IMR-90 (cell line): ENCODE measurements at regions not wholly inside any gene's neighbourhood (a gene's known extent, or its start where the extent isn't known, plus 50 kb on each side); places are given as distances from the start of the nearest gene placed in this dataset.

Source experiments
- ATAC-seq: fragments of 200-7000 bp; cut with Tn5 transposase; 2 replicates; pipeline ENCODE4 v1.9.1; 2020; ENCODE audit warnings: low read depth, mild to moderate bottlenecking, moderate library complexity
- BruUV-seq: library from RNA; stranded (reverse); fragments of 400-500 nt; replicated peaks from 2 replicates; lab custom pipeline; 2021; lab: Mats Ljungman, UMichigan
- CTCF ChIA-PET: fragments of 300-600 bp; formaldehyde crosslinking; extraction: SDS; loops from one replicate; lab custom pipeline; 2021; ENCODE audit warnings: antibody characterized with exemption; lab: Yijun Ruan, JAX
- POLR2A ChIA-PET: fragments of 300-600 bp; sonication (Branson Sonifier 250); formaldehyde crosslinking; loops from one replicate; lab custom pipeline; 2022; ENCODE audit warnings: antibody characterized with exemption; ENCODE audit not compliant: unreplicated experiment; lab: Charles Lee
- DNase-seq: peaks from one replicate; pipeline ENCODE4 v3.0.0; 2013
- H2AFZ ChIP-seq: replicated peaks from 2 replicates; pipeline ENCODE3; 2013; ENCODE audit warnings: low read length, mild to moderate bottlenecking; ENCODE audit not compliant: poor library complexity
- H2AK5ac ChIP-seq: 2 replicates; pipeline ENCODE4 v1.6.1; 2013; ENCODE audit warnings: low read depth, low read length, inconsistent platforms
- H2AK9ac ChIP-seq: replicated peaks from 2 replicates; pipeline ENCODE3; 2013; ENCODE audit warnings: mild to moderate bottlenecking, low read depth, low read length, moderate library complexity; ENCODE audit not compliant: poor library complexity
- H2BK120ac ChIP-seq: 2 replicates; pipeline ENCODE4 v1.6.1; 2013; ENCODE audit warnings: low read depth, low read length, inconsistent platforms
- H2BK15ac ChIP-seq: 3 replicates; pipeline ENCODE4 v1.6.1; 2013; ENCODE audit warnings: low read depth, low read length, inconsistent platforms
- H2BK20ac ChIP-seq: 2 replicates; pipeline ENCODE4 v1.6.1; 2013; ENCODE audit warnings: low read depth, mild to moderate bottlenecking, inconsistent platforms, low read length, moderate library complexity
- H2BK5ac ChIP-seq: 2 replicates; pipeline ENCODE4 v1.6.1; 2013; ENCODE audit warnings: mild to moderate bottlenecking, low read depth, low read length, inconsistent platforms; ENCODE audit not compliant: poor library complexity, severe bottlenecking
- H3K14ac ChIP-seq: replicated peaks from 2 replicates; pipeline ENCODE4 v1.6.1; 2013; ENCODE audit warnings: low read depth, low read length, inconsistent platforms
- H3K18ac ChIP-seq: 2 replicates; pipeline ENCODE4 v1.6.1; 2013; ENCODE audit warnings: low read depth, low read length, control low read depth
- H3K23ac ChIP-seq: 2 replicates; pipeline ENCODE4 v1.6.1; 2013; ENCODE audit warnings: low read depth, low read length, inconsistent platforms
- H3K27ac ChIP-seq: 2 replicates; pipeline ENCODE4 v1.5.1; 2013; ENCODE audit warnings: mild to moderate bottlenecking, control low read depth, low read length; ENCODE audit not compliant: insufficient read depth
- H3K27me3 ChIP-seq: 2 replicates; pipeline ENCODE4 v1.6.1; 2013; ENCODE audit warnings: low read length; ENCODE audit not compliant: control insufficient read depth, insufficient read depth
- H3K36me3 ChIP-seq: 2 replicates; pipeline ENCODE4 v1.6.1; 2013; ENCODE audit warnings: low read length, mixed read lengths; ENCODE audit not compliant: control insufficient read depth, insufficient read depth
- H3K4ac ChIP-seq: 2 replicates; pipeline ENCODE4 v1.6.1; 2013; ENCODE audit warnings: low read depth, low read length, inconsistent platforms
- H3K4me1 ChIP-seq: 2 replicates; pipeline ENCODE4 v1.6.1; 2013; ENCODE audit warnings: low read length, mixed read lengths; ENCODE audit not compliant: control insufficient read depth, insufficient read depth
- H3K4me2 ChIP-seq: 2 replicates; pipeline ENCODE4 v1.6.1; 2013; ENCODE audit warnings: low read depth, mild to moderate bottlenecking, control low read depth, low read length, moderate library complexity
- H3K4me3 ChIP-seq: 2 replicates; pipeline ENCODE4 v1.5.1; 2013; ENCODE audit warnings: low read depth, mild to moderate bottlenecking, control low read depth, low read length, moderate library complexity; ENCODE audit not compliant: insufficient read depth
- H3K56ac ChIP-seq: 2 replicates; pipeline ENCODE4 v1.6.1; 2013; ENCODE audit warnings: low read length, inconsistent platforms; ENCODE audit not compliant: insufficient read depth; ENCODE audit errors: extremely low read depth
- H3K79me1 ChIP-seq, 2 experiments: 2 replicates each; pipeline ENCODE4 v1.6.1; 2013; ENCODE audit warnings: low read length in 2 of 2, inconsistent platforms in 1 of 2, low read depth in 1 of 2
- H3K9ac ChIP-seq: 2 replicates; pipeline ENCODE4 v1.6.1; 2013; ENCODE audit warnings: low read depth, low read length, control low read depth
- H3K9me1 ChIP-seq: 2 replicates; pipeline ENCODE4 v1.6.1; 2013; ENCODE audit warnings: low read length, inconsistent platforms; ENCODE audit not compliant: insufficient read depth
- H3K9me3 ChIP-seq: 2 replicates; pipeline ENCODE4 v1.6.1; 2013; ENCODE audit warnings: low read length; ENCODE audit not compliant: control insufficient read depth, insufficient read depth
- H4K20me1 ChIP-seq: 2 replicates; pipeline ENCODE4 v1.6.1; 2013; ENCODE audit warnings: low read length, inconsistent platforms; ENCODE audit not compliant: insufficient read depth
- H4K5ac ChIP-seq: 2 replicates; pipeline ENCODE4 v1.6.1; 2013; ENCODE audit warnings: mild to moderate bottlenecking, low read depth, low read length, control low read depth
- H4K8ac ChIP-seq, 2 experiments: 2 replicates each; pipeline ENCODE4 v1.6.1; 2013; ENCODE audit warnings: low read depth in 2 of 2, low read length in 2 of 2, control low read depth in 1 of 2, inconsistent platforms in 1 of 2
- H4K91ac ChIP-seq: 2 replicates; pipeline ENCODE4 v1.6.1; 2013; ENCODE audit warnings: low read depth, low read length, inconsistent platforms; ENCODE audit not compliant: insufficient read depth
- BHLHE40 ChIP-seq: fragments of 150-350 bp; IDR thresholded peaks from 2 replicates; pipeline ENCODE4 v1.6.1; 2016; ENCODE audit warnings: mild to moderate bottlenecking, low read depth, low read length
- CEBPB ChIP-seq: IDR thresholded peaks from 2 replicates; pipeline ENCODE4 v1.6.1; 2012; ENCODE audit warnings: low read depth, low read length, improper control_type of control experiment
- CHD1 ChIP-seq: IDR thresholded peaks from 2 replicates; pipeline ENCODE4 v1.6.1; 2012; ENCODE audit warnings: low read depth, low read length, improper control_type of control experiment
- CTCF ChIP-seq: conservative IDR thresholded peaks from 2 replicates; pipeline ENCODE4 v1.5.1; 2012; ENCODE audit warnings: mild to moderate bottlenecking, low read depth, low read length, improper control_type of control experiment
- FOS ChIP-seq: fragments of 150-350 bp; IDR thresholded peaks from 2 replicates; pipeline ENCODE4 v1.6.1; 2016; ENCODE audit warnings: low read depth, low read length
- MXI1 ChIP-seq: IDR thresholded peaks from 2 replicates; pipeline ENCODE4 v1.6.1; 2012; ENCODE audit warnings: low read depth, mild to moderate bottlenecking, low read length, moderate library complexity, borderline replicate concordance
- POLR2A ChIP-seq: IDR thresholded peaks from 2 replicates; pipeline ENCODE4 v1.6.1; 2012; ENCODE audit warnings: mild to moderate bottlenecking, low read depth, low read length
- RFX5 ChIP-seq: IDR thresholded peaks from 2 replicates; pipeline ENCODE4 v1.8.0; 2012; ENCODE audit warnings: low read depth, mild to moderate bottlenecking, low read length, moderate library complexity
- USF2 ChIP-seq: fragments of 150-350 bp; IDR thresholded peaks from 2 replicates; pipeline ENCODE4 v1.6.1; 2017; ENCODE audit warnings: mild to moderate bottlenecking, antibody characterized with exemption, low read length, low read depth
- WGBS, 2 experiments: methylation state at CpG; one replicate each; pipeline versions ENCODE4 v1.1.5 to v1.1.7; 2013; ENCODE audit warnings: missing lambda C conversion rate in 2 of 2; ENCODE audit not compliant: insufficient read length in 1 of 2; ENCODE audit errors: extremely low coverage in 2 of 2; 5-methylcytosine and 5-hydroxymethylcytosine counted together
- dilution Hi-C: fragments of 300-500 bp; cut with HindIII; formaldehyde crosslinking; loops from one replicate; pipeline ENCODE4 v1.14.3; 2018; ENCODE audit warnings: low sequenced_read_pairs; ENCODE audit not compliant: unreplicated experiment
- in situ Hi-C: fragments of 300-500 bp; cut with MboI; formaldehyde crosslinking; loops from 3 replicates; pipeline ENCODE4 v1.14.3; 2019; ENCODE audit warnings: low sequenced_read_pairs, inconsistent platforms, mixed read lengths
- intact Hi-C: fragments of 100-400 bp; cut with micrococcal nuclease; formaldehyde crosslinking; loops from 2 replicates; pipeline ENCODE4 v1.10.0; 2022

- no peak overlapping the region for H2BK5ac ChIP-seq
- H3K56ac ChIP-seq, result no peak overlapping the region
- in situ Hi-C loops (no loop called here), dilution Hi-C loops (no loop called here), intact Hi-C loops (no loop called here)
- no peak overlapping the region for H3K18ac ChIP-seq
- no peaks in the 10 kb centered on the region for H3K9me1 ChIP-seq
- no peaks in the 10 kb centered on the region for H4K20me1 ChIP-seq
- no peak overlapping the region for H2BK120ac ChIP-seq
- H3K14ac ChIP-seq, result no peak overlapping the region
- POLR2A ChIA-PET, result no interaction called here
- H4K91ac ChIP-seq, result no peak overlapping the region
- no peaks in the 10 kb centered on the region for H3K79me1 ChIP-seq
- no peak overlapping the region for H2AFZ ChIP-seq
- no peak overlapping the region for H3K27ac ChIP-seq
- H3K9ac ChIP-seq, result no peak overlapping the region
- H3K9me3 ChIP-seq, result no peaks in the 10 kb centered on the region
- DNase-seq (no peak), ATAC-seq (no peak)
- no CpG with 5 or more reads among the region's 2 CpGs for WGBS, 2 experiments
- H3K23ac ChIP-seq, result no peak overlapping the region
- no peaks in the 10 kb centered on the region for H3K4me1 ChIP-seq
- no peak for TF ChIP-seq USF2
- no peak for TF ChIP-seq POLR2A
- no peak for TF ChIP-seq MXI1
- no peak for TF ChIP-seq CEBPB
- no peak for TF ChIP-seq RFX5
- TF ChIP-seq BHLHE40, result no peak
- no peak for TF ChIP-seq CTCF
- no peak for TF ChIP-seq CHD1
- no peak for TF ChIP-seq FOS
- H3K4ac ChIP-seq, result no peak overlapping the region
- CTCF ChIA-PET, result no interaction called here
- no TSS peak for BruUV-seq
- no peak overlapping the region for H3K4me2 ChIP-seq
- H4K8ac ChIP-seq, result no peak overlapping the region
- no peak overlapping the region for H2AK5ac ChIP-seq
- no peak overlapping the region for H2AK9ac ChIP-seq
- no peak overlapping the region for H4K5ac ChIP-seq
- no peak overlapping the region for H3K4me3 ChIP-seq
- no peak overlapping the region for H2BK20ac ChIP-seq
- peaks cover 30% of the 10 kb centered on the region for H3K27me3 ChIP-seq
- H2BK15ac ChIP-seq, result no peak overlapping the region
- H3K36me3 ChIP-seq, result no peaks in the 10 kb centered on the region
These were observed 297.7 kb downstream of the CDC5L start for GRCh38 chr6:44685213-44685612.
